ENCODE measurements at regions not wholly inside any gene's neighbourhood (a gene's known extent, or its start where the extent isn't known, plus 50 kb on each side); places are given as distances from the start of the nearest gene placed in this dataset.

GRCh38 chr13:74576420-74576819, 442.2 kb upstream of the KLF12 start:
- DNase-seq (ENCODE audit: low spot score), result no peak
- TF ChIP-seq CTCF (conservative IDR thresholded peaks at IDR 0.05; ENCODE audit: low read depth), result no peak
- no peak overlapping the region for H3K27ac ChIP-seq
- CTCF ChIA-PET, result interaction anchor here (0.6 kb wide), 1 partner anchor 9 kb away, joined by 3 read pairs; no protein-coding TSS in a partner anchor
- POLR2A ChIA-PET (ENCODE audit: low non-redundant PET), result no interaction called here

- POLR2A ChIA-PET (ENCODE audit: low non-redundant PET), result no interaction called here
- CTCF ChIA-PET, result no interaction called here
- no peak for TF ChIP-seq CTCF (conservative IDR thresholded peaks at IDR 0.05; ENCODE audit: low read depth)
- DNase-seq (ENCODE audit: low spot score), result peak; percentile 17
- no peak overlapping the region for H3K27ac ChIP-seq
Observed at GRCh38 chr13:74575729-74576125, 441.5 kb upstream of the KLF12 start.

GRCh38 chr13:74574964-74575728, 440.9 kb upstream of the KLF12 start:
- ChIA-PET POLR2A (ENCODE audit: low non-redundant PET) (no interaction called here), CTCF (interaction anchor here (0.7 kb wide), 1 partner anchor 543 kb away, joined by 4 read pairs; no protein-coding TSS in a partner anchor)
- TF ChIP-seq CTCF (conservative IDR thresholded peaks at IDR 0.05; ENCODE audit: low read depth), result no peak
- H3K27ac ChIP-seq, result no peak overlapping the region
- no peak for DNase-seq (ENCODE audit: low spot score)

GRCh38 chr13:74573654-74574053, 439.4 kb upstream of the KLF12 start:
- ChIA-PET POLR2A (ENCODE audit: low non-redundant PET) (no interaction called here), CTCF (no interaction called here)
- no peak for TF ChIP-seq CTCF (conservative IDR thresholded peaks at IDR 0.05; ENCODE audit: low read depth)
- DNase-seq (ENCODE audit: low spot score), result no peak
- no peak overlapping the region for H3K27ac ChIP-seq

GRCh38 chr13:74571811-74572210, 437.6 kb upstream of the KLF12 start:
- no peak overlapping the region for H3K27ac ChIP-seq
- no peak for TF ChIP-seq CTCF (conservative IDR thresholded peaks at IDR 0.05; ENCODE audit: low read depth)
- POLR2A ChIA-PET (ENCODE audit: low non-redundant PET), result no interaction called here
- DNase-seq (ENCODE audit: low spot score), result no peak
- CTCF ChIA-PET, result no interaction called here

- ChIA-PET CTCF (no interaction called here), POLR2A (ENCODE audit: low non-redundant PET) (no interaction called here)
- no peak overlapping the region for H3K27ac ChIP-seq
- no peak for TF ChIP-seq CTCF (conservative IDR thresholded peaks at IDR 0.05; ENCODE audit: low read depth)
- DNase-seq (ENCODE audit: low spot score), result no peak
Observed at GRCh38 chr13:74570834-74571233, 436.6 kb upstream of the KLF12 start.
